NCI-H748 (cell line): ENCODE measurements at regions not wholly inside any gene's neighbourhood (a gene's known extent, or its start where the extent isn't known, plus 50 kb on each side); places are given as distances from the start of the nearest gene placed in this dataset.
A peak's percentile ranks its signal among the peaks of the same experiment; 100 is the strongest.

ENCODE experiments used
- DNase-seq: peaks from one replicate; lab custom pipeline; 2025; ENCODE audit not compliant: unreplicated experiment; lab: John Stamatoyannopoulos, UW

GRCh38 chr5:10077791-10078545, 171.7 kb downstream of the ATPSCKMT start:
- no peak for DNase-seq

DNA sequence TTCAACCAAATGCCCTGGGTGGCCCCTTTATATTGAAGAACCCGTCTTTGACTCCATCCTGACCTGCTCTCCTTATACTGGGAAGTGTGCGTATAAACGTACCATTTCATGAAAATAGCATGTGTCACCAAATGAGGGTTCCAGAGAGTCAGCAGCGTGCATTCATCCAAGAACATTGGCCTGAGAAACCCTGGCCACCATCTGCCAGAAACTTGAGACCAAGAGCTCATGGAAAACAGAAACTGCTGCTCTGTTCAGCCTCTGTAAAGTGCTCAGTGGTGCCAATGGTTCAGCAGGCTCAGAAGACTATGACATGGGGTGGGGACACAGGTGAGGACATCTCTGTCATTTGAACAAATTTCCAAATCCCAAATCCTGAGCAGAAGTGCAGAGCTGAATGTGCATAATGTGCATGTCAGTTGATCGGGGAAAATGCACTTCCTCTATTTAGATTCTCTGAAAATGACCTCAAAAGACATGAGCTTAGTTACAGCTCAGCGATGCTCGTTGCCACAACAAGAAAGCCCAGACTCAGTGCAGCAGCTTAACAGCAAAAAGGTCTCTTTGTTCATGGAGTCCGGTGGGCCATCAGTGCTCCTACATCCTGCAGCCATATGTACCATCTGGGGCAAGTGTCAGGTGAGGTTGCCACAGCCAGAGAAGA, 176.1 kb downstream of the ATPSCKMT start:
- peak; percentile 45 for DNase-seq

GRCh38 chr5:10069637-10070313, 179.9 kb downstream of the ATPSCKMT start:
- no peak for DNase-seq

DNA sequence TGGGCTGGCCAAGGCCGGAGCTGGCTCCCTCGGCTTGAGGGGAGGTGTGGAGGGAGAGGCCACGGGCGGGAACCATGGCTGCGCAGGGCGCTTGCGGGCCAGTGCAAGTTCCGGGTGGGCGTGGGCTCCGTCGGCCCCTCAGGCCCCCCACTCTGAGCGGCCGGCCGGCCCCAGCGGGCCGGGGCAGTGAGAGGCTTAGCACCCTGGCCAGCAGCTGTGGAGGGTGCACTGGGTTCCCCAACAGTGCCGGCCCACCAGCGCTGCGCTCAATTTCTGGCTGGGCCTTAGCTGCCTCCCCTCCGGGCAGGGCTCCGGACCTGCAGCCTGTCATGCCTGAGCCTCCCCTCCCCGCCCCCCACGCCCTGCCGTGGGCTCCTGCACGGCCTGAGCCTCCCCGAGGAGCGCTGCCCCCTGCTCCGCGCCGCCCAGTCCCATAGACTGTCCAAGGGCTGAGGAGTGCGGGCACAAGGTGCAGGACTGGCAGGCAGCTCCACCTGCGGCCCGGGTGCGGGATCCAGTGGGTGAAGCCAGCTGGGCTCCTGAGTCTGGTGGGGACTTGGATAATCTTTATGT, 184.2 kb downstream of the ATPSCKMT start:
- no peak for DNase-seq

GRCh38 chr5:10064546-10065195, 185.0 kb downstream of the ATPSCKMT start:
- no peak for DNase-seq

- no peak for DNase-seq
These were observed 185.7 kb downstream of the ATPSCKMT start for GRCh38 chr5:10063997-10064396.

DNA sequence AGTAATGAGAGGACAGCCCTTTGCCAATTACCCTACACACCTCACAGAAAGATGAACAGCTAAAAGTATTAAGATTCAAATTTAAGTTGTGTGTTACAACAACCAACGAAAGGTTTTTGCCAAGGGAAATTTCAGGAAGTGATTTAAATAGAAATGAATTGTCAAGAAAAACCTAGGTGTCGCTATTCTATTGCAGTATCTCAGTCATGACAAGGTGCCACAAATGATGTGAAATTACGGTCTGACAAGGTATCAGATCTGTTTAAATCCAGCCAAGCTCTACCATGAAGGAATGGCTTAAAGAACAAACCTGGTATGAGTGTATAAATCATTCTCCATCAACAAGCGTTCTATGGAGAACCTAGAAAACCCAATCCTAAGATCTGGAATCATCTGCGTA, 189.7 kb downstream of the ATPSCKMT start:
- DNase-seq, result no peak

DNA sequence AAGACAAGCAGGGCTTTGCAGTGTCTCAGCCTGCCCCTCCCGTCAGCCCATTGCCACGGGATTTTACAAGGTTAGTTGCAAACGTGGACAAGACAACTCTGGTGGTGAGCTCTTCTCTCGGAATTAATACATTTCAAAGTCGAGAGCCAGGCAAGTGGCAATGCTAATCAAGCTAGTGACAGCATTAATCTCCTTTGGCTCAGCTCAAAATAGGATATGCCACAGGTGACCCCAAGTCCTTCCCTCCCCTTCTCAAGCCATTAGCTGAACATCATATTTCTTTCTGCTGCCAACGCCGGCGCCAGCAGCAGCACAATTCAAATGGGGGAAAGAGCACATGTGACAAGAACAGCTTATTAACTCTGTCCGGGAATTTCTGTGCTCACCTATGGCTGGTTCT, 190.1 kb downstream of the ATPSCKMT start:
- DNase-seq, result no peak

GRCh38 chr5:10057356-10057755, 192.3 kb downstream of the ATPSCKMT start:
- DNase-seq, result no peak

DNA sequence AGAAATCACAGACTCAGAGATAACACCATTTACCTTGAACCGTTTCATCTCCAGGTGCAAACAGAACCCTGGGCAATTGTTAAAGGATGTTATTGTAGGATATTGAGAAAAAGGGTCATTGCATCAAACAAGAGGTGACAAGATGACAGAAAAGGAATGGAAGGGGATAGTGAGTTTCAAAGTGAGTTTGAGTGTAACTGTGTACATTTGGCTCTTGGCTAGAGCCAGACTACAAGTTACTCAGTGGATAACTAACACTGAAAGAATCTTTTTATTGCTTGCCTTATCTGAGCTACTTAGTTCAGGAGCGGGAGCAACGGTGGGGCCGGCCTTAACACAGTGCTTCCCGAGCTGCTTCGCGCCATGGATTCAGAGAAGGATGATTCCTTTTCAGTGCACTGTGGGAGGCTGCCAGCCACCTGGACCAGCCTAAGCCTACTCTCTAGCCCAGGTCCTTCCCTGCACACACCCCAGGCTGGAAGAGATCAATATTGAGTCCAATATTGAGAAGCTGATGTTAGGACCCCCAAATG, 193.4 kb downstream of the ATPSCKMT start:
- DNase-seq, result no peak

DNA sequence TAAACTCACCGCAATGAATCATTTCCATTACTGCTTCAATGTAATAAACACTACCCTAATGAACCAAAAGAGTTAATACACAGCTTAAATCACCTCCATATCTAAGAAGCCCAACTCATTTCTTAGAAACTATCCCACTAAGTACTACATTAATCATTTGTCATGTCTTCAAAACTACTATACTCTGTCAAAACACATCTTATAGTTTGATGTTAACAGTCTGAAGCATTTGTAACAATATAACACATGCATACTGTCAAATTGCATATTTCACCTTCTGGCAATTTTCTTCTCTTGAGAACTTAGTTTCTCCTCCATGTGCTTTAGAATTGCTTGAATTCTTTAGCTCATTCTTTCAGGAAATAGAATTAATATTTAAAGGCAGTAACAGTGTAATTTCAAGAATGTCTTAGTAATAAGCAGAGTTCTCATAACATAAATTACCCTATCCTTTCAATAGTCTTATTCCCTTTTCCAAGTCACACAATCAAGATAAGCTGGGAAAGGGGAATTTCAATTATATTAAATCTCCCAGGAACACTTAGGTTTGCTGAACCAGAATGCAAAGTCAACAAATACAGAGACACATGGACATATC, 199.7 kb downstream of the ATPSCKMT start:
- DNase-seq, result no peak

- no peak for DNase-seq
These were observed 203.0 kb downstream of the ATPSCKMT start for GRCh38 chr5:10046676-10047075.

GRCh38 chr5:10045376-10045775, 204.3 kb downstream of the ATPSCKMT start:
- DNase-seq, result no peak

DNA sequence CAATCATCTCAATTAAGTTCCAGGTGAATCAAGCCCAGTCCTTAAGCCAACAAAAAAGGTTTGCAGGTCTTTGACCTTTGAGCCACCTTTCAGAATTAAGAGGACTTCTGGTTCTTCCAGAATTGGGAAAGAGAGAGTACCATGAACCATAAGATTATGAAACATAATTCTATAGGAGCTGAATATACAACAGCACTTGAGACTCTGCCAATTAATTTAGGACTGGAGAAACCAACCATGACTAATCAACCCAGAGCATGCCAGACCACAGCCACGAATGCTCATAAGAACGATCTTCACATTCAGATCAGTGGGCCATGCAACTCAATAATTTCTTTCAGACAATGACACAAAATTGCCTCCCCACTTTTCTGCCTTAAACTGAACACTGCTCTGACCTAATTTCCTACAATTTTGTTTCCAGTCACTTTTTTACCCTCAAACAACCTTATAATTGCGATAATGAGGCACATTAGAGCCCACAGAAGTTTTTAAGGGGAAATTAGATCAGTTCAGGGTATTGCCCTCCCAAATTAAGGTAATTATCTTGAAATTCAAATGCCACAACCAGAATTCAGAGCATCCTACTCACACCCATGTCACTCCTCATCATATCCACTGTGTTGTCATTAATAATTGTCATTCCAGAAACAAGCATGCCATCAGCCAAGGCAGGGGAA, 213.4 kb downstream of the ATPSCKMT start:
- no peak for DNase-seq

DNA sequence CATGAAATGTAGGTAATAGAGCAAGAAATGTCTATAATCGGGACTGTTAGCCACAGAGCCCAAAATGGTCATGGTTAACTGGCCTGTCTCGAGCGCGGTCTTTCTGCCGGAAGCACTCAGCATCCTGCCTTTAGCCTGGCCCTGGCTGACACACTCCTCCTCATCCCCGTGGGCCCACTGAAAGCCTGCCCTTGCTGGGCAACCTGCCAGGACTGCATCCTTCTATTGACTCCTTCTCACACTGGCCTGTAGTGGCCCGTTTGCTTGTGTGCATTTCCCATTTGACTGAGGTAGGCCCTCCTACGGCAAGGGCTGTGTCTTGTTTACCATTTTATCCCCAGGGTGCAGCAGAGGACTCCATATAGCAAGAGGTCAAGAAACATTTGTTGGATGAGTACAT, 215.7 kb downstream of the ATPSCKMT start:
- DNase-seq, result peak; percentile 99

DNA sequence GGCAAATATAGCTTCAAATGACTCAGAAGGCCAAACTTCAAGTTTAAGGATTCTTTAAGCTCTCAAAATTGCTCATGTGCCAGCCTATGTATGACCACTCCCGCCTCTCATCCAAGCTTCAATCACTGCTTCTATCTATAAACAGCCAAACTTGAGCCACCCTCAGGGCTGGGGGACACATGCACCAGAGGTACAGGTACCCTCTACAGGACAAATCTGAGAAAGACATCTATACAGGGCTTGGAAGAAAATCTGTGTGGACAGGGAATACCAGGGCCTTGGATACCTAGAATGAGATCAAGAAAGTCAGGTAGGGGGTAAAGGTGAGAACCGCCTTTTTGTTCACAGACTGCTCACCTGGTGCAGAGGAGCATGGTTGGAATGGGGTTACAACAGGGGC, 217.9 kb downstream of the ATPSCKMT start:
- DNase-seq, result peak; percentile 32

DNA sequence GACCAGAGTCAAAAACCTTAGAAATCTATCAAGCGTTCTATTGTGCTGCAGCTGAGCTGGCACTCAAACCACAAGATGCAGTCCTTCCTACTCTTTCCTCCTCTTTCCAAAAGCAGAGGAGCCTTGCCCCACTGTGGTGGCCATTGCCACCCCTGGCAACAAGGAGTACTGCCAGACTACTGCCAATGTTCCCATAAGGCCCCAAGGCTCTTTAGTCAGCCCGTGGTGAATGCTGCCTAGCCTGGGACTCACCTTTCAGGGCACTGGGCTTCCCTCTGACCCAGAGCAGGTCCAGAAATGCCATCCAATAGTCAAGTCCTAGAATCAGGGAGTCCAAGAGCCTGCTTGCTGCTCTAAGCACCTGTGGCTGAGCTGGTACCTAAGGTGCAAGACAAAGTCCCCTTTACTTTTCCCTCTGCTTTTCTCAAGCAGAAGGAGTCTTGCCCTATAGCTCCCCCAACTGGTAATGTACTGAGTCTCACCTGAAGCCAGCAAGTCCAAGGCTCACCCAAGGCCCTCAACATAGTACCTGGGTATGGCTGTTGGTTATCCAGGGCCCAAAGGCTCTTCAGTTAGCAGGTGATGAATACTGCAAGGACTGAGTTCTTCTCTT, 219.4 kb downstream of the ATPSCKMT start:
- peak; percentile 83 for DNase-seq

- DNase-seq, result no peak
These were observed 226.2 kb downstream of the ATPSCKMT start for GRCh38 chr5:10023494-10023893.

GRCh38 chr5:10021248-10021647, 228.4 kb downstream of the ATPSCKMT start:
- no peak for DNase-seq

DNA sequence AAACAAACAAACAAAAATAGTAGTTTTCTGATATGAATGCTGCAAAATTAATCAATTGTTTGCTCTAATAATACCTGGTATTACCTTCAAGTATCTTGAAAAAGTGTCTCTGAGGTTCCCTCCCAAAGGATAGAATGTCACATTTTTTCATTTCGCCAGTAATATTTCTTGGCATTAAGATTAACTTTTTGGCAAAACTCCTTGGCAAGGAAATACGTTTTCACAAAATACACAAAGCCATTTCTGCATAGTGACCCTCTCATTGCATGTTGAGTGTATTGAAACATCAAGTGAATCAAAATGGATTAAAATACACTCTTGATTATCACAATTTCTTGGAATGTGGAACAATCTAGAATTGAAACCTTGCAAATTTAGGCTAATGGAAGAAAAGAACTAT, 230.5 kb downstream of the ATPSCKMT start:
- no peak for DNase-seq
